Ovary (tissue), 7 donors: ENCODE measurements at regions not wholly inside any gene's neighbourhood (a gene's known extent, or its start where the extent isn't known, plus 50 kb on each side); places are given as distances from the start of the nearest gene placed in this dataset.

Experiments used
- DNase-seq, 5 donors: peaks; one replicate each; pipeline ENCODE4 v3.0.0-alpha.2; 2019 to 2020
- H3K27ac ChIP-seq, 2 donors: fragments of 200-600 bp; one replicate each; pipeline versions ENCODE4 v1.5.1 to v1.8.0; 2019 to 2022
- H3K27me3 ChIP-seq: fragments of 200-600 bp; one replicate; pipeline ENCODE4 v1.8.0; 2022
- H3K36me3 ChIP-seq: fragments of 200-600 bp; sonication (generic); one replicate; pipeline ENCODE4 v1.5.1; 2019
- H3K4me1 ChIP-seq: one replicate; pipeline ENCODE4 v1.8.1; 2013; ENCODE audit warnings: mild to moderate bottlenecking, moderate library complexity; ENCODE audit not compliant: insufficient read depth
- H3K4me3 ChIP-seq: fragments of 200-600 bp; sonication (generic); one replicate; pipeline ENCODE4 v1.5.1; 2017
- H3K9me3 ChIP-seq, 2 donors: fragments of 200-600 bp in 1 of 2; sonication (generic) in 1 of 2; one replicate each; pipeline versions ENCODE4 v1.5.1 to v1.8.1; 2013 to 2019; ENCODE audit warnings: mild to moderate bottlenecking in 1 of 2, moderate library complexity in 1 of 2
- EP300 ChIP-seq: sonication (generic); formaldehyde crosslinking; IDR thresholded peaks from one replicate; pipeline ENCODE4 v1.6.1; 2017; ENCODE audit warnings: antibody characterized with exemption
- POLR2A ChIP-seq: fragments of 450-650 bp; IDR thresholded peaks from one replicate; pipeline ENCODE4 v1.6.1; 2017; ENCODE audit warnings: antibody characterized with exemption, mild to moderate bottlenecking, moderate library complexity
- WGBS, 3 donors: extraction: QIAGEN DNeasy Blood & Tissue Kit in 1 of 3; methylation state at CpG; one replicate each; pipeline versions ENCODE4 v1.1.5 to v1.1.7; 2013 to 2017; 5-methylcytosine and 5-hydroxymethylcytosine counted together
- intact Hi-C, 4 donors: fragments of 100-400 bp; cut with DNase I; formaldehyde crosslinking; loops; one replicate each; pipeline versions ENCODE4 v1.11.0 to v1.15.1; 2022 to 2023
- TF ChIP-seq, protein P1 (sequence below), 3 donors: fragments of 450-650 bp in 2 of 3; fragments of 200-600 bp in 1 of 3; IDR thresholded peaks; one replicate each; pipeline versions ENCODE4 v1.5.1 to v1.8.0; 2016 to 2022; ENCODE audit warnings: antibody characterized with exemption in 3 of 3, mild to moderate bottlenecking in 1 of 3
- donor health status: DM: no; HTN: no; CAD: no; lungs with moderate emphysema.
- donor health status: DM: no; HTN: no; CAD: no.
- donor health status: Bipolar disorder and iron deficiency.
- donor health status: DM: no; HTN: no; CAD: no.
- donor health status: DM: yes; HTN: yes; CAD: no.

DNA sequence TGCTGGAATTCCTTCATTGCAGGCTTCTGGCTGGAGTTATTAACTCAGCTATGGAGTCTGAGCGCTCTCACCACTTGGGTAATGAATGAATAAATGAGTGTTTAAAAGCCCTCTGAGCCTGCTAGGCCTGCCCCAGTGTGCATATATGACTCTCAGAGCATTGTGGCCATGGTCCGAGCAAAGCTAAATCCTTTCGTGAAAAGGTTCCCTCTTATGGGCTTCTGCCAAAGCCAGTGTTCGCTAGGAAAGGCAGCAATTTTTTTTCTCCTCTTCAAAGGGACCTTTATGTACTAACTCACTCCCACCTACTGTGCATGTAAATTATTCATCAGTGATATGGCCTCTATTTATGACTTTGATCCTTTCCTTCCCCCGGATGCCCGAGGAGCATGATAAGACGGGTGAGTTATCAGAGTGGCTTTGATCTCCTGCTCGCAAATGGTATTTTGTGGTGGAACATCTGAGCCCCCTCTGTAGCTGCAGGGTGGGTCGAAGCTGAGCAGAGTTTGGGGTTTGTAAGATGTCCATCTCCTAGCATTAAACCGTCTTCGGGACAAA is 88.6 kb downstream of the LINC00237 start:
- WGBS, 3 donors: 26 to 44% (median 30%) methylated on average over 11 of the region's 11 CpGs
- intact Hi-C loops: no loop called here
- H3K27me3 ChIP-seq: no peaks in the 10 kb centered on the region

DNA sequence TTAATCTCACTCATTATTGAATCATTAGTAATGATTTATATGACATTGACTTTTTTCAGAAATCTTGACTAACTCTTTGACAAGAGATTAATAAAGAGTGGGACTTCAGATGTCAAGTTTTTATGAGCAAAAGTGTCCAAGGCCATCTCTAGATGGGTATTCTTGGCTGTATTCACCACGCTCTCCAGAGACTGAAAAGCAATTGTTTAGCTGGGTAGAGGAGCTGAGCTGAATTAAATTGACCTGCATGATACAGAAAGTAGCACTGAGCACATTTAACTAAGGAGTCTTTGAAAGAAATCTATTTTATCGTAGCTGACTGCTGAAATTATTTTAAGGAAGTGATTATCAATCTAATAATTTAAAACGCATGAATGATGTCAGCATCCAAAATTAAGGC is 89.4 kb downstream of the LINC00237 start:
- 24 to 54% (median 33%) methylated on average over 3 of the region's 3 CpGs for WGBS, 3 donors
- no peaks in the 10 kb centered on the region for H3K27me3 ChIP-seq
- intact Hi-C loops: no loop called here
- H3K4me3 ChIP-seq: no peak overlapping the region
- H3K4me1 ChIP-seq: peaks cover 3% of the 10 kb centered on the region
- TF ChIP-seq POLR2A: no peak
- TF ChIP-seq, protein P1, sequence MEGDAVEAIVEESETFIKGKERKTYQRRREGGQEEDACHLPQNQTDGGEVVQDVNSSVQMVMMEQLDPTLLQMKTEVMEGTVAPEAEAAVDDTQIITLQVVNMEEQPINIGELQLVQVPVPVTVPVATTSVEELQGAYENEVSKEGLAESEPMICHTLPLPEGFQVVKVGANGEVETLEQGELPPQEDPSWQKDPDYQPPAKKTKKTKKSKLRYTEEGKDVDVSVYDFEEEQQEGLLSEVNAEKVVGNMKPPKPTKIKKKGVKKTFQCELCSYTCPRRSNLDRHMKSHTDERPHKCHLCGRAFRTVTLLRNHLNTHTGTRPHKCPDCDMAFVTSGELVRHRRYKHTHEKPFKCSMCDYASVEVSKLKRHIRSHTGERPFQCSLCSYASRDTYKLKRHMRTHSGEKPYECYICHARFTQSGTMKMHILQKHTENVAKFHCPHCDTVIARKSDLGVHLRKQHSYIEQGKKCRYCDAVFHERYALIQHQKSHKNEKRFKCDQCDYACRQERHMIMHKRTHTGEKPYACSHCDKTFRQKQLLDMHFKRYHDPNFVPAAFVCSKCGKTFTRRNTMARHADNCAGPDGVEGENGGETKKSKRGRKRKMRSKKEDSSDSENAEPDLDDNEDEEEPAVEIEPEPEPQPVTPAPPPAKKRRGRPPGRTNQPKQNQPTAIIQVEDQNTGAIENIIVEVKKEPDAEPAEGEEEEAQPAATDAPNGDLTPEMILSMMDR (IDR thresholded peaks at IDR 0.05): no peak
- no peak for TF ChIP-seq EP300
- no peaks in the 10 kb centered on the region for H3K36me3 ChIP-seq
- DNase-seq: no peak
- no peak overlapping the region for H3K27ac ChIP-seq
- no peaks in the 10 kb centered on the region for H3K9me3 ChIP-seq

More for the DNA sequence above, 88.6 kb downstream of the LINC00237 start:
- TF ChIP-seq POLR2A (no peak), EP300 (no peak)
- TF ChIP-seq, protein P1 (IDR thresholded peaks at IDR 0.05): no peak
- no peaks in the 10 kb centered on the region for H3K9me3 ChIP-seq
- H3K36me3 ChIP-seq: no peaks in the 10 kb centered on the region
- H3K27ac ChIP-seq: no peak overlapping the region
- H3K4me3 ChIP-seq: no peak overlapping the region
- peaks cover 3% of the 10 kb centered on the region for H3K4me1 ChIP-seq
- no peak for DNase-seq

DNA sequence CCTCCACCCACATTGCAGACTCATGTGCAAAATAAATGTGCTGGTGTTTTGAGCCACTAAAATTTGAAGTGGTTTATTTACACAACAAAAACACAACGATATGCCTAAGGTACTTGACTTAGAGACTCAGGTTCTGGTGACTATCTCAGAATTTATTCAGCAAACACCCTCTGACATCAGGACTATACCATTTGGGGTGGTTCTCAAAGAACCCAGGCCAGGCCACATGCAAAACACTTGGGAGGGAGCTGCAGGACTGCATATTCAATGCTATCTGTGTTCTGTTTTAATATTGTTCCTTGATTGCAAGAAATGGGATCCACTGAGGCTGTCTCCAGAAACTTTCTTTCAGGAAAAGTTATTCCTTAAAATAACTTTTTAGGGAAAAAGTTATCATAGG is 91.6 kb downstream of the LINC00237 start:
- 68 to 73% (median 73%) methylated on average over 1 of the region's 1 CpG for WGBS, 3 donors
- intact Hi-C loops: no loop called here

DNA sequence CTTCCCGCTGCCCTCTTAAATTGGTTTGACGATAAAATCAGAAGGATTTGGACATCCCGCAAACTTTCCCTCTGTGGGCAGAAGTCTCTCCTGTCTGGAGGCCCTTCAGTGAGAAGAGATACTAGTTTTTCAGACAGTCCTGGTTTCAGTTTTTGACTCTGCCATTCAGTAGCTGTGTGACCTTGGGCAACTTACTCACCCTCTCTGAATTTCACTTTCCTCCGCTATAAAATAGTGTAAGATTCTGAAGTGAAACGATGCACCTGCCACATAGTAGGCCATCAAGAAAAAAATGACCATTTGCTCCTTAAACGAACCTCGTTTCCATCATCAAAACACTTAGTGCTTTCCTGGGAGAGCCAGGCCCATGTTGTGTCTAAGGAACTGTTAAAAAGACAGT is 97.2 kb downstream of the LINC00237 start:
- Histone ChIP-seq H3K4me3 (no peak overlapping the region), H3K4me1 (no peaks in the 10 kb centered on the region), H3K27me3 (no peaks in the 10 kb centered on the region), H3K9me3 (no peaks in the 10 kb centered on the region), H3K27ac (no peak overlapping the region), H3K36me3 (no peaks in the 10 kb centered on the region)
- 79 to 86% (median 83%) methylated on average over 7 of the region's 7 CpGs for WGBS, 3 donors
- no peak for DNase-seq
- TF ChIP-seq, protein P1 (IDR thresholded peaks at IDR 0.05): no peak
- TF ChIP-seq EP300 (no peak), POLR2A (no peak)
- intact Hi-C loops: no loop called here

More for the DNA sequence above, 91.6 kb downstream of the LINC00237 start:
- Histone ChIP-seq H3K9me3 (no peaks in the 10 kb centered on the region), H3K36me3 (no peaks in the 10 kb centered on the region), H3K27ac (no peak overlapping the region), H3K27me3 (no peaks in the 10 kb centered on the region), H3K4me1 (no peaks in the 10 kb centered on the region), H3K4me3 (no peak overlapping the region)
- TF ChIP-seq EP300 (no peak), POLR2A (no peak)
- TF ChIP-seq, protein P1 (IDR thresholded peaks at IDR 0.05): no peak
- no peak for DNase-seq
